Left ventricle myocardium inferior (tissue), 1 donor: ENCODE measurements at regions not wholly inside any gene's neighbourhood (a gene's known extent, or its start where the extent isn't known, plus 50 kb on each side); places are given as distances from the start of the nearest gene placed in this dataset.

Experiments used
- DNase-seq: peaks from one replicate; pipeline ENCODE4 v3.0.0-alpha.2; 2020
- H3K27ac ChIP-seq: fragments of 200-600 bp; replicated peaks from 2 replicates; pipeline ENCODE4 v1.8.0; 2021
- H3K27me3 ChIP-seq: fragments of 200-600 bp; 2 replicates; pipeline ENCODE4 v1.8.0; 2021; ENCODE audit warnings: low read depth
- H3K36me3 ChIP-seq: fragments of 200-600 bp; 2 replicates; pipeline ENCODE4 v1.8.0; 2021
- H3K4me1 ChIP-seq: fragments of 200-600 bp; 2 replicates; pipeline ENCODE4 v1.8.0; 2021
- H3K4me3 ChIP-seq: fragments of 200-600 bp; 2 replicates; pipeline ENCODE4 v1.8.0; 2021; ENCODE audit warnings: mild to moderate bottlenecking, moderate library complexity
- H3K9me3 ChIP-seq: fragments of 200-600 bp; replicated peaks from 2 replicates; pipeline ENCODE4 v1.8.0; 2021
- intact Hi-C: fragments of 100-400 bp; cut with micrococcal nuclease; formaldehyde crosslinking; loops from one replicate; pipeline ENCODE4 v1.11.0; 2022
- TF ChIP-seq, protein P1 (sequence below): fragments of 200-600 bp; IDR thresholded peaks from 2 replicates; pipeline ENCODE4 v1.8.0; 2021; ENCODE audit warnings: antibody characterized with exemption, mild to moderate bottlenecking, borderline replicate concordance
- donor health status: DM: no; HTN: yes; CAD: no; lungs with severe emphysema.

DNA sequence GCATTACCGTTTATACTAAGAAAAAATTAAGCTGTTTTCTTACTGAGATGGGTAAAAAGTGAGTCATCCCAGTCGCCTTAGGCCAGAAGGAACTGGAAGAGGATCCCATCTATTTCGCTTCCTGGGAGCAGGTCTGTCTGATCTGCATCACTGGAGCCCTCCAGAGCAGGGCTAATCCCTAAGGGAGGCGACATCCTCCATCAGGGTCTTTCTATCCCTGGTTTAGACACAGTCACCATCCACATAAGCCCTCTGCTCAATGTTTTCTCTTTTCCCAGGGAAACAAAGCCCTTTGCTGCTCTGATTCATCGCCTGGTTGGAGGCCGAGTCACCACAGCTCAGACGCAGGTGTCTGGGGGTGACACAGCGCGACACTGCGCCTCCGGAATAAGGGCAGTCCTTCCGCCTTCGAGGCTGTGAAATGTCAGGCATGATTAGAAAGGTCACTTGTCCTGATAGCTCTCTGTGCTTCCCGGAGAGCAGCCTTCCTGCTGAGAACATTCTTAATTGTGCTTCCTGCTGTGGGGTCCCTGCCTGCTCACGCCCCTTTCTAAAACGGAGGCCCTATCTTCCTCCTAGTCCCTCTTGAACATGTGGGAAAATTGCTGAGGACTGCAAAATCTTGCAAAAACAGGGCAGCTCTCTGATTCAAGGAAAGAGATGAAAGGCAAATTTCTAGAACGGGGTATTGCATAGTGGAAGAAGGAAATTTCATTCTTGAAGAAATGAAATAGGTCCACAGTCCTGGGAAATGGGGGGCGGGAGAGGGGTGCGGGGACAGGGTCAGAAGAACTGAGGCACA, 56.3 kb downstream of the MARCHF4 start:
- intact Hi-C loops, result no loop called here
- H3K27me3 ChIP-seq, result peaks cover 34% of the 10 kb centered on the region
- TF ChIP-seq, protein P1, sequence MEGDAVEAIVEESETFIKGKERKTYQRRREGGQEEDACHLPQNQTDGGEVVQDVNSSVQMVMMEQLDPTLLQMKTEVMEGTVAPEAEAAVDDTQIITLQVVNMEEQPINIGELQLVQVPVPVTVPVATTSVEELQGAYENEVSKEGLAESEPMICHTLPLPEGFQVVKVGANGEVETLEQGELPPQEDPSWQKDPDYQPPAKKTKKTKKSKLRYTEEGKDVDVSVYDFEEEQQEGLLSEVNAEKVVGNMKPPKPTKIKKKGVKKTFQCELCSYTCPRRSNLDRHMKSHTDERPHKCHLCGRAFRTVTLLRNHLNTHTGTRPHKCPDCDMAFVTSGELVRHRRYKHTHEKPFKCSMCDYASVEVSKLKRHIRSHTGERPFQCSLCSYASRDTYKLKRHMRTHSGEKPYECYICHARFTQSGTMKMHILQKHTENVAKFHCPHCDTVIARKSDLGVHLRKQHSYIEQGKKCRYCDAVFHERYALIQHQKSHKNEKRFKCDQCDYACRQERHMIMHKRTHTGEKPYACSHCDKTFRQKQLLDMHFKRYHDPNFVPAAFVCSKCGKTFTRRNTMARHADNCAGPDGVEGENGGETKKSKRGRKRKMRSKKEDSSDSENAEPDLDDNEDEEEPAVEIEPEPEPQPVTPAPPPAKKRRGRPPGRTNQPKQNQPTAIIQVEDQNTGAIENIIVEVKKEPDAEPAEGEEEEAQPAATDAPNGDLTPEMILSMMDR, result no peak
- peaks cover 4% of the 10 kb centered on the region for H3K9me3 ChIP-seq
- no peak for DNase-seq
- peak overlapping the region; percentile 2 for H3K4me3 ChIP-seq
- no peak overlapping the region for H3K27ac ChIP-seq
- H3K36me3 ChIP-seq, result no peaks in the 10 kb centered on the region
- peaks cover 6% of the 10 kb centered on the region for H3K4me1 ChIP-seq

DNA sequence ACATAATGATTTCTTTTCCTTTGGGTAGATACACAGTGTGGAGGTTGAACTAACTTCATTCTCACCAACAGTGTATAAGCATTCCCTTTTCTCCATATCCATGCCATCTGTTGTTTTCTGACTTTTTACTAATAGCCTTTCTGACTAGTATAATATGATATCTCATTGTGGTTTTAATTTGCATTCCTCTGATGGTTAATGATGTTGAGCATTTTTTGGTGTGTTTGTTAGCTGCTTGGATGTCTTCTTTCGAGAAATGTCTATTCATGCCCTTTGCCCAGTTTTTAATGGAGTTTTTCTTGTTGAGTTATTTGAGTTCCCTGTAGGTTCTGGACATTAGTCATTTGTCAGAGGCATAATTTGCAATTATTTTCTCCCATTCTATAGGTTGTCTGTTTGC, 59.8 kb downstream of the MARCHF4 start:
- no peak overlapping the region for H3K27ac ChIP-seq
- TF ChIP-seq, protein P1, result no peak
- intact Hi-C loops, result no loop called here

GRCh38 chr2:216308576-216308975, 63.7 kb downstream of the MARCHF4 start:
- no peak for DNase-seq
- TF ChIP-seq, protein P1, result no peak
- no peaks in the 10 kb centered on the region for H3K4me1 ChIP-seq
- no peak overlapping the region for H3K4me3 ChIP-seq
- H3K9me3 ChIP-seq, result no peaks in the 10 kb centered on the region
- intact Hi-C loops, result no loop called here
- peaks cover 2% of the 10 kb centered on the region for H3K27me3 ChIP-seq
- H3K27ac ChIP-seq, result no peak overlapping the region
- H3K36me3 ChIP-seq, result no peaks in the 10 kb centered on the region

More for the DNA sequence above, 59.8 kb downstream of the MARCHF4 start:
- DNase-seq, result no peak
- Histone ChIP-seq H3K9me3 (peaks cover 4% of the 10 kb centered on the region), H3K27me3 (peaks cover 26% of the 10 kb centered on the region), H3K4me1 (peaks cover 6% of the 10 kb centered on the region), H3K4me3 (no peak overlapping the region), H3K36me3 (no peaks in the 10 kb centered on the region)

DNA sequence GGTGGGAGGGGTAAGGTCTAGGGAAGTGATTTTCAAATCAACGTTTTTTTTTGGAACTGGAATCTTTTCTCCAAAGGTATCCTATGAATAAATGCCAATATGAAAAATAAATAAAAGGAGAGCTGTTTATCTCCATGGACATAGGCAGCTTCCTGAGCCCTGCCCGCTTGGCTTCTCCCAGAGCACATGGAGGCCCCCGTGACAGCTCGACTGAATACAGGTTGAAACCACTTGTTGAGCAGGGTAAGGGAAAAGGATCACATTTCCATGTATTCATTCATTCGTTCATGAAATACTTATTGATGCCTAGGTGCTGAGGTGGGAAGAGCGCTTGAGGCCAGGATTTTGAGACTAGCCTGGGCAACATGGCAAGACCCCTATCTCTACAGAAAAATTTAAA, 64.8 kb downstream of the MARCHF4 start:
- Histone ChIP-seq H3K4me1 (no peaks in the 10 kb centered on the region), H3K4me3 (no peak overlapping the region), H3K27ac (no peak overlapping the region), H3K36me3 (no peaks in the 10 kb centered on the region), H3K27me3 (no peaks in the 10 kb centered on the region), H3K9me3 (no peaks in the 10 kb centered on the region)
- TF ChIP-seq, protein P1, result no peak
- no peak for DNase-seq
- intact Hi-C loops, result no loop called here

DNA sequence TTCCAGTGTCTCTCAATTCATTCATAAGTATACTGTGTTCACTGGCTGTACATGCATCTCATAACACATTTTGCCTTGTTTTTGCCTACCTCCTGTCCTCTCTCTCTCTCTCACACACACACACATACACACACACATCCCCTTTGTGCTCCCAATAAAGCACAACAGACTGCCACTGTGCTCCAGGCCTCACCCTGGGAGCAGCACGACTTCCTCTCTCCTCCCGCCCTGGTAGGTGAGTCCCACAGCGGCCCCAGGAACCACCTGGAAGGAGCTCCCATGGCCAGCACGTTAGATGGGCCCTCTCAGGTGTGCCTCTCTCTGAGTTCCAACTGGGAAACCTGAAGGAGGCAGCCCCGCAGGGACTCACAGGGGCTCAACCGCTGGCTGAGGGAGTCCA, 65.4 kb downstream of the MARCHF4 start:
- no peak for DNase-seq
- TF ChIP-seq, protein P1, result no peak
- H3K4me1 ChIP-seq, result no peaks in the 10 kb centered on the region
- no peaks in the 10 kb centered on the region for H3K27me3 ChIP-seq
- H3K4me3 ChIP-seq, result no peak overlapping the region
- no peaks in the 10 kb centered on the region for H3K9me3 ChIP-seq
- intact Hi-C loops, result no loop called here
- no peak overlapping the region for H3K27ac ChIP-seq
- no peaks in the 10 kb centered on the region for H3K36me3 ChIP-seq
